GM13977 (cell line): ENCODE measurements at regions not wholly inside any gene's neighbourhood (a gene's known extent, or its start where the extent isn't known, plus 50 kb on each side); places are given as distances from the start of the nearest gene placed in this dataset.

Experiments used
- DNase-seq: peaks from one replicate; pipeline ENCODE4 v3.0.0; 2012; ENCODE audit warnings: low spot score
- in situ Hi-C: fragments of 300-500 bp; cut with MboI; formaldehyde crosslinking; loops from one replicate; pipeline ENCODE4 v1.12.0; 2022; ENCODE audit warnings: low sequenced_read_pairs, low pct_unique_long_range_greater_than_20kb, mixed read lengths, inconsistent platforms; ENCODE audit not compliant: unreplicated experiment
- TF ChIP-seq, protein P1 (sequence below): IDR thresholded peaks from 2 replicates; pipeline ENCODE4 v1.5.1; 2012; ENCODE audit warnings: mild to moderate bottlenecking, control low read depth; ENCODE audit not compliant: insufficient read depth; ENCODE audit errors: extremely low read depth, missing control alignments

DNA sequence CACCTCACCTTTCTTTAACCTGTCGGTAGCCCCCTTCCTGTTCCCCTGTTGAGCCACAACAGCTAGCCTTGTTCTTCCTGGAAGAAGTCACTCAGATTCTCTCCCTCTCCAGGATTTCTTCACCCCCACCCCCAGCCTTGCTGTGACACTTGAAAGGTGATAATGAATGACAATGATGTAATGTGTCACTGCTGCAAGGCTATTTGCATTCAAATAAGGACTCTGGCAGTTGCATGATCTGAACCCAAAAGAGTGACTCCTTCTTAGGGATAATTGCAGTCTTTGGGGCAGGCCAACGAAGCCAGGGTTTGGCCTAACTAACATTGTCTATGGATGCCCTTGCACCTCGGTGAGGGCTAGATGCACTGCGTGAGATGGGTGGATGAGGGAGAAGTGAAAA is 154.4 kb upstream of the CLINT1 start:
- TF ChIP-seq, protein P1, sequence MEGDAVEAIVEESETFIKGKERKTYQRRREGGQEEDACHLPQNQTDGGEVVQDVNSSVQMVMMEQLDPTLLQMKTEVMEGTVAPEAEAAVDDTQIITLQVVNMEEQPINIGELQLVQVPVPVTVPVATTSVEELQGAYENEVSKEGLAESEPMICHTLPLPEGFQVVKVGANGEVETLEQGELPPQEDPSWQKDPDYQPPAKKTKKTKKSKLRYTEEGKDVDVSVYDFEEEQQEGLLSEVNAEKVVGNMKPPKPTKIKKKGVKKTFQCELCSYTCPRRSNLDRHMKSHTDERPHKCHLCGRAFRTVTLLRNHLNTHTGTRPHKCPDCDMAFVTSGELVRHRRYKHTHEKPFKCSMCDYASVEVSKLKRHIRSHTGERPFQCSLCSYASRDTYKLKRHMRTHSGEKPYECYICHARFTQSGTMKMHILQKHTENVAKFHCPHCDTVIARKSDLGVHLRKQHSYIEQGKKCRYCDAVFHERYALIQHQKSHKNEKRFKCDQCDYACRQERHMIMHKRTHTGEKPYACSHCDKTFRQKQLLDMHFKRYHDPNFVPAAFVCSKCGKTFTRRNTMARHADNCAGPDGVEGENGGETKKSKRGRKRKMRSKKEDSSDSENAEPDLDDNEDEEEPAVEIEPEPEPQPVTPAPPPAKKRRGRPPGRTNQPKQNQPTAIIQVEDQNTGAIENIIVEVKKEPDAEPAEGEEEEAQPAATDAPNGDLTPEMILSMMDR, result no peak
- no peak for DNase-seq
- in situ Hi-C loops, result no loop called here

DNA sequence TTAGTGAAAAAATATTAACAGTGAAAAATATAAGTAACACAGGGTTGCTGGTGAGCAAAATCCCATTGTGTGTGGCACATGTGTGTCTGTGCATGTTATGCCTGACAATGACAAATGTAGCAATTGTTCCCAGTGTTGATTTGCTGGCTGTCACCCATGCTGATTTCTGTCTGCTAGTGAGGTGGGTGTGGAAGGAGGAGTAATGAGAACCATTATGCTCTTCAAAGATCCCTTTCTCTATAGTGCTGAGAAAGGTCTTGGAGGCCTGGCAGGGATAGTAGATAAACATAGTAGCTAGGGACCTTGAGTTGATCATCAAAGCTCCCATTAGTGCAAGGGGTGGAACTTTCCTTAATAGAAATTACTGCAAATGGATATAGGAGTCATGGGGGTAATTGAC is 152.5 kb upstream of the CLINT1 start:
- DNase-seq, result no peak
- in situ Hi-C loops, result no loop called here
- TF ChIP-seq, protein P1, result no peak

DNA sequence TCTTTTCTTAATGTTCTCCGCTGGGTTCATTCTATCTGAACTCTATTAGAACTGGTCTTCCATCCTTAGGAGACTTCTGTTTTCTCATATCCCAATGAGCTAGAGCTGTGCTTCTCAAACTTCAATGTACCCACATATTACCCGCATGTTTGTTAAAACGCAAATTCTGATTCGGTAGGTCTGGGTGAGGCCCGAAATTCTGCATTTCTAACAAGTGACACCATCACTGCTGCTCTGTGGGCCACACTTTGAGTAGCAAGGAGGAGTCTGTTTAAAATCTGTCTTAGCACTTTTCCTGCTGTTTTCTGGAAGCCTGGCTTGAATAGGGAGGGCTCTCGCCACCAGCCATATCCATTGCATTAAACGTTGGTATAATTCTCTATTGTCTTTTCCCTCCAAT is 151.9 kb upstream of the CLINT1 start:
- TF ChIP-seq, protein P1, result no peak
- DNase-seq, result no peak
- in situ Hi-C loops, result no loop called here

- no peak for DNase-seq
- TF ChIP-seq, protein P1, result no peak
- in situ Hi-C loops, result no loop called here
These were observed 148.4 kb upstream of the CLINT1 start for GRCh38 chr5:158007336-158007735.

DNA sequence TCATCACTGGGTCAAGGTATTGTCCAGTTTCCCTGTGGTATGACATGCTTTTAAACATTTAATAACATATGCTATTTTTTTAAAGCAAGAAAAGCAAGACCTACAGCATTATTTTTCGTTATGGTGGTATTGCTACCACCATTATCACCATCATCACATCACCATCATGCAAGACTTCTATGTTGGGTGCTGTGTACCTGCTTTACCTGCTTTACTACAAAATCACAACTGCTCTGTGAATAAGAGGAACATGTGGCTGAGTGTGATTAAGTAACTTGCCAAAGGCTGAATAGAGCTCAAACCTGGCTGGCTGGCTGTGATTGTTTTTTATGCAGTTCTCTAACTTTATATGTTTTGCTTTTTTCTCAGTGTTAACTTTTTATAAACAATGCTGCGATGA is 140.8 kb upstream of the CLINT1 start:
- TF ChIP-seq, protein P1, result no peak

DNA sequence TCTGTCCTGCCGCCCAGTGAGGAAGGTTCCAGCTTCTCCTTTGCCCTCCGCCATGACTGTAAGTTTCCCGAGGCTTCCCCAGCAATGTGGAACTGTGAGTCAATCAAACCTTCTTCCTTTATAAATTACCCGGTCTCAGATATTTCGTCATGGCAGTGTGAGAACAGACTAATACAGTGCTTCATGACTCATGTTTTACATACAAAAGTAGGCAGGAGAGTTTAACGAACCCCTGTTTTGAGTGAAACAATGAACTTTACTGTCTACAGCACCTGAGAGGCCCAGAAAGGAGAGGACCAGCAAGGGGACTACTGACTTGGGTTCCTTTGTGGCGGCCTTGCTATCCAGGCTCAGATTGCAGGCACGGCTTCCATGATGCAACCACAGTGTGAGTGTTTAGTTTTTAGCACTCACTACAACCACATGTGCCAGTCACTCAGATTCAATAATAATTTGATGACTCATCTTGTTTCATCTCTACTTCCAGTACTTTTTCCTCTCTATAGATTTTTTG is 139.1 kb upstream of the CLINT1 start:
- TF ChIP-seq, protein P1, result no peak
- in situ Hi-C loops, result no loop called here
- DNase-seq, result no peak

More for the DNA sequence above, 140.8 kb upstream of the CLINT1 start:
- in situ Hi-C loops, result no loop called here
- DNase-seq, result no peak
